Midbrain (tissue), 1 donor: ENCODE measurements at regions not wholly inside any gene's neighbourhood (a gene's known extent, or its start where the extent isn't known, plus 50 kb on each side); places are given as distances from the start of the nearest gene placed in this dataset.
"Not testable (repeated sequence)": the region's sequence is repeated elsewhere in the genome, so short reads cannot be mapped to it uniquely, and the experiment has no call there.

Source experiments
- DNase-seq: peaks from one replicate; lab custom pipeline; 2025; lab: John Stamatoyannopoulos, UW

- DNase-seq = no peak
These were observed 147.8 kb upstream of the BCOR start for GRCh38 chrX:40245488-40246071.

- no peak for DNase-seq
These were observed 147.2 kb upstream of the BCOR start for GRCh38 chrX:40244980-40245379.

GRCh38 chrX:40243755-40244515 is 146.2 kb upstream of the BCOR start:
- DNase-seq = no peak

GRCh38 chrX:40240844-40241243 is 143.1 kb upstream of the BCOR start:
- DNase-seq = no peak

- DNase-seq = no peak
These were observed 140.0 kb upstream of the BCOR start for GRCh38 chrX:40237731-40238178.

- no peak for DNase-seq
These were observed 132.9 kb upstream of the BCOR start for GRCh38 chrX:40230646-40231045.

GRCh38 chrX:40227125-40227524 is 129.4 kb upstream of the BCOR start:
- no peak for DNase-seq

- no peak for DNase-seq
These were observed 126.9 kb upstream of the BCOR start for GRCh38 chrX:40224658-40225057.

- not testable (repeated sequence) for DNase-seq
These were observed 124.9 kb upstream of the BCOR start for GRCh38 chrX:40222612-40223011.

GRCh38 chrX:40213092-40213491 is 115.3 kb upstream of the BCOR start:
- DNase-seq = no peak

GRCh38 chrX:40209951-40210617 is 112.3 kb upstream of the BCOR start:
- DNase-seq = no peak

GRCh38 chrX:40207626-40208025 is 109.9 kb upstream of the BCOR start:
- DNase-seq = no peak

- no peak for DNase-seq
These were observed 107.7 kb upstream of the BCOR start for GRCh38 chrX:40205471-40205870.

GRCh38 chrX:40202456-40202855 is 104.7 kb upstream of the BCOR start:
- DNase-seq = no peak

GRCh38 chrX:40201329-40201885 is 103.6 kb upstream of the BCOR start:
- no peak for DNase-seq

GRCh38 chrX:40199704-40200103 is 101.9 kb upstream of the BCOR start:
- DNase-seq = no peak

- no peak for DNase-seq
These were observed 99.3 kb upstream of the BCOR start for GRCh38 chrX:40197071-40197470.

GRCh38 chrX:40195368-40195767 is 97.6 kb upstream of the BCOR start:
- DNase-seq = no peak

- DNase-seq = no peak
These were observed 94.4 kb upstream of the BCOR start for GRCh38 chrX:40192196-40192595.

GRCh38 chrX:40189637-40190036 is 91.9 kb upstream of the BCOR start:
- DNase-seq = no peak

GRCh38 chrX:40188573-40189417 is 91.0 kb upstream of the BCOR start:
- no peak for DNase-seq

GRCh38 chrX:40184968-40185367 is 87.2 kb upstream of the BCOR start:
- no peak for DNase-seq
